H9 (cell line): ENCODE measurements at regions not wholly inside any gene's neighbourhood (a gene's known extent, or its start where the extent isn't known, plus 50 kb on each side); places are given as distances from the start of the nearest gene placed in this dataset.

Experiments used
- DNase-seq: peaks from one replicate; pipeline ENCODE4 v3.0.0-alpha.2; 2017
- H2AFZ ChIP-seq: one replicate; pipeline ENCODE4 v1.6.1; 2013; ENCODE audit warnings: mild to moderate bottlenecking, low read length, control low read depth, moderate library complexity
- H2AK5ac ChIP-seq: 2 replicates; pipeline ENCODE4 v1.6.1; 2013; ENCODE audit warnings: low read length, control low read depth, mixed read lengths; ENCODE audit not compliant: insufficient read length
- H2BK120ac ChIP-seq: one replicate; pipeline ENCODE4 v1.6.1; 2013; ENCODE audit warnings: low read depth, mild to moderate bottlenecking, low read length, control low read depth, inconsistent platforms; ENCODE audit not compliant: poor library complexity, severe bottlenecking
- H2BK12ac ChIP-seq: 2 replicates; pipeline ENCODE4 v1.6.1; 2013; ENCODE audit warnings: low read length, control low read depth, mixed read lengths, low read depth; ENCODE audit not compliant: insufficient read length
- H2BK15ac ChIP-seq: 2 replicates; pipeline ENCODE4 v1.6.1; 2013; ENCODE audit warnings: low read depth, low read length, control low read depth
- H2BK20ac ChIP-seq: one replicate; pipeline ENCODE4 v1.6.1; 2013; ENCODE audit warnings: low read depth, mild to moderate bottlenecking, low read length, control low read depth, inconsistent platforms; ENCODE audit not compliant: poor library complexity, severe bottlenecking
- H2BK5ac ChIP-seq: 2 replicates; pipeline ENCODE4 v1.6.1; 2013; ENCODE audit warnings: low read length, control low read depth, mixed read lengths; ENCODE audit not compliant: insufficient read length
- H3K14ac ChIP-seq: 2 replicates; pipeline ENCODE4 v1.6.1; 2013; ENCODE audit warnings: low read length, control low read depth; ENCODE audit not compliant: insufficient read depth
- H3K18ac ChIP-seq: 2 replicates; pipeline ENCODE4 v1.6.1; 2013; ENCODE audit warnings: low read depth, mild to moderate bottlenecking, mixed read lengths, low read length, control low read depth; ENCODE audit not compliant: insufficient read length
- H3K23ac ChIP-seq: 2 replicates; pipeline ENCODE4 v1.6.1; 2013; ENCODE audit warnings: low read length, control low read depth, mixed read lengths, low read depth; ENCODE audit not compliant: insufficient read length
- H3K23me2 ChIP-seq: 2 replicates; pipeline ENCODE4 v1.6.1; 2013; ENCODE audit warnings: low read depth, mild to moderate bottlenecking, mixed read lengths, low read length, control low read depth; ENCODE audit not compliant: insufficient read length, poor library complexity, severe bottlenecking
- H3K27ac ChIP-seq: 2 replicates; pipeline ENCODE4 v1.5.1; 2013; ENCODE audit warnings: low read length, control low read depth, mixed read lengths, low read depth; ENCODE audit not compliant: insufficient read length
- H3K27me3 ChIP-seq: 2 replicates; pipeline ENCODE4 v1.6.1; 2013; ENCODE audit warnings: low read length, control low read depth, inconsistent platforms; ENCODE audit not compliant: insufficient read depth
- H3K4ac ChIP-seq: 2 replicates; pipeline ENCODE4 v1.6.1; 2013; ENCODE audit warnings: low read depth, mild to moderate bottlenecking, control low read depth, inconsistent platforms, low read length, moderate library complexity
- H3K4me1 ChIP-seq: 2 replicates; pipeline ENCODE4 v1.6.1; 2013; ENCODE audit warnings: low read length, control low read depth, inconsistent platforms; ENCODE audit not compliant: insufficient read depth
- H3K4me2 ChIP-seq: 2 replicates; pipeline ENCODE4 v1.6.1; 2013; ENCODE audit warnings: low read length, control low read depth, mixed read lengths; ENCODE audit not compliant: insufficient read length, insufficient read depth
- H3K56ac ChIP-seq: 2 replicates; pipeline ENCODE4 v1.6.1; 2013; ENCODE audit warnings: low read depth, mild to moderate bottlenecking, mixed read lengths, low read length, control low read depth; ENCODE audit not compliant: insufficient read length
- H3K79me1 ChIP-seq: 2 replicates; pipeline ENCODE4 v1.6.1; 2013; ENCODE audit warnings: low read depth, mild to moderate bottlenecking, moderate library complexity, low read length, control low read depth, inconsistent platforms; ENCODE audit not compliant: insufficient read depth, poor library complexity, severe bottlenecking
- H3K79me2 ChIP-seq: 2 replicates; pipeline ENCODE4 v1.6.1; 2013; ENCODE audit warnings: low read length, control low read depth, inconsistent platforms; ENCODE audit not compliant: insufficient read depth
- H3K9ac ChIP-seq: 2 replicates; pipeline ENCODE4 v1.6.1; 2013; ENCODE audit warnings: low read length, control low read depth, mixed read lengths; ENCODE audit not compliant: insufficient read length; ENCODE audit errors: extremely low read depth
- H3K9me3 ChIP-seq: one replicate; pipeline ENCODE4 v1.6.1; 2013; ENCODE audit warnings: low read depth, low read length, inconsistent platforms; ENCODE audit not compliant: control insufficient read depth
- H3T11ph ChIP-seq: one replicate; pipeline ENCODE4 v1.6.1; 2013; ENCODE audit warnings: mild to moderate bottlenecking, low read length, control low read depth, inconsistent platforms
- H4K20me1 ChIP-seq: one replicate; pipeline ENCODE4 v1.6.1; 2013; ENCODE audit not compliant: control insufficient read depth, insufficient read length, insufficient read depth
- H4K5ac ChIP-seq: 2 replicates; pipeline ENCODE4 v1.6.1; 2013; ENCODE audit warnings: low read depth, mild to moderate bottlenecking, mixed read lengths, low read length, control low read depth; ENCODE audit not compliant: insufficient read length
- H4K8ac ChIP-seq: replicated peaks from 2 replicates; pipeline ENCODE4 v1.6.1; 2013; ENCODE audit warnings: low read length, control low read depth, mixed read lengths, low read depth; ENCODE audit not compliant: insufficient read length
- H4K91ac ChIP-seq: 2 replicates; pipeline ENCODE4 v1.6.1; 2013; ENCODE audit warnings: low read depth, mild to moderate bottlenecking, moderate library complexity, mixed read lengths, low read length, control low read depth; ENCODE audit not compliant: insufficient read length
- H3K27ac Mint-ChIP-seq, 3 experiments: 2 replicates in 2 of 3; 3 replicates in 1 of 3; pipeline ENCODE4 v1.8.0; 2020 to 2021; ENCODE audit warnings: mixed read lengths in 3 of 3, mild to moderate bottlenecking in 1 of 3, moderate library complexity in 1 of 3
- H3K27me3 Mint-ChIP-seq: 2 replicates; pipeline ENCODE4 v1.8.0; 2021; ENCODE audit warnings: low read depth, mild to moderate bottlenecking, moderate library complexity, mixed read lengths
- H3K36me3 Mint-ChIP-seq, 3 experiments: 2 replicates in 2 of 3; 3 replicates in 1 of 3; pipeline ENCODE4 v1.8.0; 2020 to 2021; ENCODE audit warnings: low read depth in 3 of 3, mixed read lengths in 3 of 3; ENCODE audit not compliant: insufficient read depth in 1 of 3
- H3K4me1 Mint-ChIP-seq, 2 experiments: 2 replicates each; pipeline ENCODE4 v1.8.0; 2020; ENCODE audit warnings: mixed read lengths in 2 of 2
- H3K4me3 Mint-ChIP-seq, 2 experiments: 2 replicates in 1 of 2; 3 replicates in 1 of 2; pipeline ENCODE4 v1.8.0; 2020 to 2021; ENCODE audit warnings: mild to moderate bottlenecking in 2 of 2, mixed read lengths in 2 of 2, moderate library complexity in 1 of 2
- H3K9me3 Mint-ChIP-seq, 2 experiments: 2 replicates in 1 of 2; 3 replicates in 1 of 2; pipeline ENCODE4 v1.8.0; 2020; ENCODE audit warnings: mild to moderate bottlenecking in 2 of 2, mixed read lengths in 2 of 2, moderate library complexity in 1 of 2
- WGBS: extraction: QIAGEN DNeasy Blood & Tissue Kit; methylation state at CpG from one replicate; pipeline ENCODE4 v1.1.7; 2013; ENCODE audit warnings: missing lambda C conversion rate, low lambda C conversion rate, mixed read lengths; ENCODE audit not compliant: insufficient read length; ENCODE audit errors: extremely low coverage; 5-methylcytosine and 5-hydroxymethylcytosine counted together
- TF ChIP-seq, protein P1 (sequence below): fragments of 200-600 bp; sonication (generic); conservative IDR thresholded peaks from 3 replicates; pipeline ENCODE4 v1.8.0; 2021; ENCODE audit warnings: antibody characterized with exemption, mild to moderate bottlenecking

DNA sequence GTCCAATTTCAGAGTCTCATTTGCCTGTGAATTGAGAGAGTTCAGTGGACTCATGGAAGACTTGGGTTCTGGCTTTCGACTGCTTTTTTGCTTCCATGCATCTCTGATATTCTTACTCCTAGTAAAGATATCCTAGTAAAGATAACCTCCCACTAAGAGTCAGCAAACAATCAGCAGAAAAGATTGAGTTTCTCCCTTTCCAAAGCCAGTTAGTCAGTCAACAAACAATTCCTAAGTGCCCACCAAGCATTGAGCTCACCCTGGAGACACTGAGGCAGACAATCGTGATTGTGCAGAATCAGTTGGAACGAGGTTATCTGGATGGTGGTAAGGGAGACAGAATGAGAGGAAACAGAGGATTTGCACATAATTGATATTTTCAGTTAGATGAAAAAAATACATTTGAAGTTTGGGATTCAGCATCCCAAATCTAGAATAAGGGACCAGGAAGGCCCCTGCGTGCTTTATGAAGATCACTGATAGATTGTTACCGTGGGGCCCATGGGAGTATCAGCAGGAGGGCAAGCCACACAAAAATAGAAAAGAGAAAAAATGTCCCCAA, 99.7 kb upstream of the SLC38A2 start:
- Histone ChIP-seq H3T11ph (no peak overlapping the region), H3K23ac (no peak overlapping the region), H2BK15ac (no peak overlapping the region), H3K4me2 (no peak overlapping the region), H3K18ac (no peak overlapping the region), H2AFZ (no peak overlapping the region), H3K14ac (no peak overlapping the region), H3K9me3 (no peaks in the 10 kb centered on the region), H3K56ac (no peak overlapping the region), H3K27me3 (no peaks in the 10 kb centered on the region), H3K4ac (no peak overlapping the region), H3K9ac (no peak overlapping the region), H4K5ac (no peak overlapping the region), H3K79me2 (no peaks in the 10 kb centered on the region), H2BK20ac (no peak overlapping the region), H4K8ac (no peak overlapping the region), H3K4me1 (no peaks in the 10 kb centered on the region; the same call in 1 of the 2 replicates), H3K79me1 (no peaks in the 10 kb centered on the region), H3K23me2 (no peaks in the 10 kb centered on the region), H2BK12ac (no peak overlapping the region), H3K27ac (no peak overlapping the region), H2AK5ac (no peak overlapping the region), H2BK120ac (no peak overlapping the region), H4K91ac (no peak overlapping the region), H4K20me1 (no peaks in the 10 kb centered on the region), H2BK5ac (no peak overlapping the region)
- Mint-ChIP-seq H3K27me3 (no peaks in the 10 kb centered on the region), H3K4me1 (peaks cover 11 to 14% of the 10 kb centered on the region in 2 experiments), H3K9me3 (no peaks in the 10 kb centered on the region), H3K4me3 (no peak overlapping the region), H3K27ac (no peak overlapping the region), H3K36me3 (no peaks in the 10 kb centered on the region)
- WGBS: no CpG with 5 or more reads among the region's 5 CpGs
- no peak for DNase-seq
- TF ChIP-seq, protein P1, sequence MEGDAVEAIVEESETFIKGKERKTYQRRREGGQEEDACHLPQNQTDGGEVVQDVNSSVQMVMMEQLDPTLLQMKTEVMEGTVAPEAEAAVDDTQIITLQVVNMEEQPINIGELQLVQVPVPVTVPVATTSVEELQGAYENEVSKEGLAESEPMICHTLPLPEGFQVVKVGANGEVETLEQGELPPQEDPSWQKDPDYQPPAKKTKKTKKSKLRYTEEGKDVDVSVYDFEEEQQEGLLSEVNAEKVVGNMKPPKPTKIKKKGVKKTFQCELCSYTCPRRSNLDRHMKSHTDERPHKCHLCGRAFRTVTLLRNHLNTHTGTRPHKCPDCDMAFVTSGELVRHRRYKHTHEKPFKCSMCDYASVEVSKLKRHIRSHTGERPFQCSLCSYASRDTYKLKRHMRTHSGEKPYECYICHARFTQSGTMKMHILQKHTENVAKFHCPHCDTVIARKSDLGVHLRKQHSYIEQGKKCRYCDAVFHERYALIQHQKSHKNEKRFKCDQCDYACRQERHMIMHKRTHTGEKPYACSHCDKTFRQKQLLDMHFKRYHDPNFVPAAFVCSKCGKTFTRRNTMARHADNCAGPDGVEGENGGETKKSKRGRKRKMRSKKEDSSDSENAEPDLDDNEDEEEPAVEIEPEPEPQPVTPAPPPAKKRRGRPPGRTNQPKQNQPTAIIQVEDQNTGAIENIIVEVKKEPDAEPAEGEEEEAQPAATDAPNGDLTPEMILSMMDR: no peak
